A549 (cell line): ENCODE measurements at regions not wholly inside any gene's neighbourhood (a gene's known extent, or its start where the extent isn't known, plus 50 kb on each side); places are given as distances from the start of the nearest gene placed in this dataset.

Experiments
- CBX8 ChIP-seq: fragments of 200-600 bp; sonication (generic); IDR thresholded peaks from 2 replicates; pipeline ENCODE4 v1.6.1; 2016
- CTCF ChIP-seq: fragments of >200 bp; sonication (Bioruptor Twin); formaldehyde crosslinking; IDR thresholded peaks from 3 replicates; pipeline ENCODE4 v1.5.1; 2016
- EP300 ChIP-seq, 2 experiments: fragments of >200 bp; sonication (Bioruptor Twin); formaldehyde crosslinking; IDR thresholded peaks; 2 replicates in 1 of 2; 3 replicates in 1 of 2; pipeline ENCODE4 v1.6.1; 2016 to 2017
- MAZ ChIP-seq: fragments of 150-350 bp; IDR thresholded peaks from 2 replicates; pipeline ENCODE4 v1.6.1; 2014; ENCODE audit warnings: antibody characterized with exemption, low read depth, low read length, borderline replicate concordance
- POLR2A ChIP-seq: IDR thresholded peaks from 2 replicates; pipeline ENCODE4 v1.6.1; 2012; ENCODE audit warnings: mild to moderate bottlenecking, low read length
- RFX5 ChIP-seq: fragments of 450-650 bp; IDR thresholded peaks from 2 replicates; pipeline ENCODE4 v1.7.1; 2014; ENCODE audit warnings: antibody characterized with exemption, mild to moderate bottlenecking, moderate library complexity
- SMC3 ChIP-seq: fragments of >200 bp; sonication (Bioruptor Twin); formaldehyde crosslinking; IDR thresholded peaks from 3 replicates; pipeline ENCODE4 v1.6.1; 2018; ENCODE audit warnings: inconsistent platforms
- SREBF2 ChIP-seq: fragments of 450-650 bp; IDR thresholded peaks from 2 replicates; pipeline ENCODE4 v1.6.1; 2014; ENCODE audit warnings: mild to moderate bottlenecking, moderate library complexity
- ZFP36 ChIP-seq: fragments of 450-650 bp; IDR thresholded peaks from 2 replicates; pipeline ENCODE4 v1.6.1; 2014; ENCODE audit warnings: borderline replicate concordance; ENCODE audit not compliant: partially characterized antibody
- TF ChIP-seq, protein P1 (sequence below): IDR thresholded peaks from 2 replicates; pipeline ENCODE4 v1.6.1; 2012
- TF ChIP-seq, protein P2 (sequence below): fragments of 200-600 bp; sonication (generic); IDR thresholded peaks from 2 replicates; pipeline ENCODE4 v1.6.1; 2016; ENCODE audit warnings: antibody characterized with exemption, mild to moderate bottlenecking, moderate library complexity

- TF ChIP-seq POLR2A (no peak), CTCF (no peak), SMC3 (no peak), EP300 (IDR thresholded peaks at IDR 0.05) (no peak), RFX5 (no peak), ZFP36 (no peak), SREBF2 (no peak), CBX8 (no peak), MAZ (no peak)
- TF ChIP-seq, protein P1, sequence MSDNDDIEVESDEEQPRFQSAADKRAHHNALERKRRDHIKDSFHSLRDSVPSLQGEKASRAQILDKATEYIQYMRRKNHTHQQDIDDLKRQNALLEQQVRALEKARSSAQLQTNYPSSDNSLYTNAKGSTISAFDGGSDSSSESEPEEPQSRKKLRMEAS: no peak
- TF ChIP-seq, protein P2, sequence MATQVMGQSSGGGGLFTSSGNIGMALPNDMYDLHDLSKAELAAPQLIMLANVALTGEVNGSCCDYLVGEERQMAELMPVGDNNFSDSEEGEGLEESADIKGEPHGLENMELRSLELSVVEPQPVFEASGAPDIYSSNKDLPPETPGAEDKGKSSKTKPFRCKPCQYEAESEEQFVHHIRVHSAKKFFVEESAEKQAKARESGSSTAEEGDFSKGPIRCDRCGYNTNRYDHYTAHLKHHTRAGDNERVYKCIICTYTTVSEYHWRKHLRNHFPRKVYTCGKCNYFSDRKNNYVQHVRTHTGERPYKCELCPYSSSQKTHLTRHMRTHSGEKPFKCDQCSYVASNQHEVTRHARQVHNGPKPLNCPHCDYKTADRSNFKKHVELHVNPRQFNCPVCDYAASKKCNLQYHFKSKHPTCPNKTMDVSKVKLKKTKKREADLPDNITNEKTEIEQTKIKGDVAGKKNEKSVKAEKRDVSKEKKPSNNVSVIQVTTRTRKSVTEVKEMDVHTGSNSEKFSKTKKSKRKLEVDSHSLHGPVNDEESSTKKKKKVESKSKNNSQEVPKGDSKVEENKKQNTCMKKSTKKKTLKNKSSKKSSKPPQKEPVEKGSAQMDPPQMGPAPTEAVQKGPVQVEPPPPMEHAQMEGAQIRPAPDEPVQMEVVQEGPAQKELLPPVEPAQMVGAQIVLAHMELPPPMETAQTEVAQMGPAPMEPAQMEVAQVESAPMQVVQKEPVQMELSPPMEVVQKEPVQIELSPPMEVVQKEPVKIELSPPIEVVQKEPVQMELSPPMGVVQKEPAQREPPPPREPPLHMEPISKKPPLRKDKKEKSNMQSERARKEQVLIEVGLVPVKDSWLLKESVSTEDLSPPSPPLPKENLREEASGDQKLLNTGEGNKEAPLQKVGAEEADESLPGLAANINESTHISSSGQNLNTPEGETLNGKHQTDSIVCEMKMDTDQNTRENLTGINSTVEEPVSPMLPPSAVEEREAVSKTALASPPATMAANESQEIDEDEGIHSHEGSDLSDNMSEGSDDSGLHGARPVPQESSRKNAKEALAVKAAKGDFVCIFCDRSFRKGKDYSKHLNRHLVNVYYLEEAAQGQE: no peak
Measured at GRCh38 chr20:16147916-16148315, 425.3 kb downstream of the KIF16B start.
